IMR-90 (cell line): ENCODE measurements at regions not wholly inside any gene's neighbourhood (a gene's known extent, or its start where the extent isn't known, plus 50 kb on each side); places are given as distances from the start of the nearest gene placed in this dataset.

Experiments used
- ATAC-seq: fragments of 200-7000 bp; cut with Tn5 transposase; 2 replicates; pipeline ENCODE4 v1.9.1; 2020; ENCODE audit warnings: low read depth, mild to moderate bottlenecking, moderate library complexity
- BruUV-seq: library from RNA; stranded (reverse); fragments of 400-500 nt; replicated peaks from 2 replicates; lab custom pipeline; 2021; lab: Mats Ljungman, UMichigan
- CTCF ChIA-PET: fragments of 300-600 bp; formaldehyde crosslinking; extraction: SDS; loops from one replicate; lab custom pipeline; 2021; ENCODE audit warnings: antibody characterized with exemption; lab: Yijun Ruan, JAX
- POLR2A ChIA-PET: fragments of 300-600 bp; sonication (Branson Sonifier 250); formaldehyde crosslinking; loops from one replicate; lab custom pipeline; 2022; ENCODE audit warnings: antibody characterized with exemption; ENCODE audit not compliant: unreplicated experiment; lab: Charles Lee
- DNase-seq: peaks from one replicate; pipeline ENCODE4 v3.0.0; 2013
- H2AFZ ChIP-seq: replicated peaks from 2 replicates; pipeline ENCODE3; 2013; ENCODE audit warnings: low read length, mild to moderate bottlenecking; ENCODE audit not compliant: poor library complexity
- H2AK5ac ChIP-seq: 2 replicates; pipeline ENCODE4 v1.6.1; 2013; ENCODE audit warnings: low read depth, low read length, inconsistent platforms
- H2AK9ac ChIP-seq: replicated peaks from 2 replicates; pipeline ENCODE3; 2013; ENCODE audit warnings: mild to moderate bottlenecking, low read depth, low read length, moderate library complexity; ENCODE audit not compliant: poor library complexity
- H2BK120ac ChIP-seq: 2 replicates; pipeline ENCODE4 v1.6.1; 2013; ENCODE audit warnings: low read depth, low read length, inconsistent platforms
- H2BK15ac ChIP-seq: 3 replicates; pipeline ENCODE4 v1.6.1; 2013; ENCODE audit warnings: low read depth, low read length, inconsistent platforms
- H2BK20ac ChIP-seq: 2 replicates; pipeline ENCODE4 v1.6.1; 2013; ENCODE audit warnings: low read depth, mild to moderate bottlenecking, inconsistent platforms, low read length, moderate library complexity
- H2BK5ac ChIP-seq: 2 replicates; pipeline ENCODE4 v1.6.1; 2013; ENCODE audit warnings: mild to moderate bottlenecking, low read depth, low read length, inconsistent platforms; ENCODE audit not compliant: poor library complexity, severe bottlenecking
- H3K14ac ChIP-seq: replicated peaks from 2 replicates; pipeline ENCODE4 v1.6.1; 2013; ENCODE audit warnings: low read depth, low read length, inconsistent platforms
- H3K18ac ChIP-seq: 2 replicates; pipeline ENCODE4 v1.6.1; 2013; ENCODE audit warnings: low read depth, low read length, control low read depth
- H3K23ac ChIP-seq: 2 replicates; pipeline ENCODE4 v1.6.1; 2013; ENCODE audit warnings: low read depth, low read length, inconsistent platforms
- H3K27ac ChIP-seq: 2 replicates; pipeline ENCODE4 v1.5.1; 2013; ENCODE audit warnings: mild to moderate bottlenecking, control low read depth, low read length; ENCODE audit not compliant: insufficient read depth
- H3K27me3 ChIP-seq: 2 replicates; pipeline ENCODE4 v1.6.1; 2013; ENCODE audit warnings: low read length; ENCODE audit not compliant: control insufficient read depth, insufficient read depth
- H3K36me3 ChIP-seq: 2 replicates; pipeline ENCODE4 v1.6.1; 2013; ENCODE audit warnings: low read length, mixed read lengths; ENCODE audit not compliant: control insufficient read depth, insufficient read depth
- H3K4ac ChIP-seq: 2 replicates; pipeline ENCODE4 v1.6.1; 2013; ENCODE audit warnings: low read depth, low read length, inconsistent platforms
- H3K4me1 ChIP-seq: 2 replicates; pipeline ENCODE4 v1.6.1; 2013; ENCODE audit warnings: low read length, mixed read lengths; ENCODE audit not compliant: control insufficient read depth, insufficient read depth
- H3K4me2 ChIP-seq: 2 replicates; pipeline ENCODE4 v1.6.1; 2013; ENCODE audit warnings: low read depth, mild to moderate bottlenecking, control low read depth, low read length, moderate library complexity
- H3K4me3 ChIP-seq: 2 replicates; pipeline ENCODE4 v1.5.1; 2013; ENCODE audit warnings: low read depth, mild to moderate bottlenecking, control low read depth, low read length, moderate library complexity; ENCODE audit not compliant: insufficient read depth
- H3K56ac ChIP-seq: 2 replicates; pipeline ENCODE4 v1.6.1; 2013; ENCODE audit warnings: low read length, inconsistent platforms; ENCODE audit not compliant: insufficient read depth; ENCODE audit errors: extremely low read depth
- H3K79me1 ChIP-seq, 2 experiments: 2 replicates each; pipeline ENCODE4 v1.6.1; 2013; ENCODE audit warnings: low read length in 2 of 2, inconsistent platforms in 1 of 2, low read depth in 1 of 2
- H3K9ac ChIP-seq: 2 replicates; pipeline ENCODE4 v1.6.1; 2013; ENCODE audit warnings: low read depth, low read length, control low read depth
- H3K9me1 ChIP-seq: 2 replicates; pipeline ENCODE4 v1.6.1; 2013; ENCODE audit warnings: low read length, inconsistent platforms; ENCODE audit not compliant: insufficient read depth
- H3K9me3 ChIP-seq: 2 replicates; pipeline ENCODE4 v1.6.1; 2013; ENCODE audit warnings: low read length; ENCODE audit not compliant: control insufficient read depth, insufficient read depth
- H4K20me1 ChIP-seq: 2 replicates; pipeline ENCODE4 v1.6.1; 2013; ENCODE audit warnings: low read length, inconsistent platforms; ENCODE audit not compliant: insufficient read depth
- H4K5ac ChIP-seq: 2 replicates; pipeline ENCODE4 v1.6.1; 2013; ENCODE audit warnings: mild to moderate bottlenecking, low read depth, low read length, control low read depth
- H4K8ac ChIP-seq, 2 experiments: 2 replicates each; pipeline ENCODE4 v1.6.1; 2013; ENCODE audit warnings: low read depth in 2 of 2, low read length in 2 of 2, control low read depth in 1 of 2, inconsistent platforms in 1 of 2
- H4K91ac ChIP-seq: 2 replicates; pipeline ENCODE4 v1.6.1; 2013; ENCODE audit warnings: low read depth, low read length, inconsistent platforms; ENCODE audit not compliant: insufficient read depth
- CEBPB ChIP-seq: IDR thresholded peaks from 2 replicates; pipeline ENCODE4 v1.6.1; 2012; ENCODE audit warnings: low read depth, low read length, improper control_type of control experiment
- FOS ChIP-seq: fragments of 150-350 bp; IDR thresholded peaks from 2 replicates; pipeline ENCODE4 v1.6.1; 2016; ENCODE audit warnings: low read depth, low read length
- MXI1 ChIP-seq: IDR thresholded peaks from 2 replicates; pipeline ENCODE4 v1.6.1; 2012; ENCODE audit warnings: low read depth, mild to moderate bottlenecking, low read length, moderate library complexity, borderline replicate concordance
- RCOR1 ChIP-seq: IDR thresholded peaks from 2 replicates; pipeline ENCODE4 v1.6.1; 2012; ENCODE audit warnings: mild to moderate bottlenecking, low read length, improper control_type of control experiment; ENCODE audit not compliant: insufficient replicate concordance
- SMC3 ChIP-seq: fragments of 150-350 bp; IDR thresholded peaks from 2 replicates; pipeline ENCODE4 v1.6.1; 2016; ENCODE audit warnings: low read depth, mild to moderate bottlenecking, antibody characterized with exemption, low read length, moderate library complexity
- WGBS, 2 experiments: methylation state at CpG; one replicate each; pipeline versions ENCODE4 v1.1.5 to v1.1.7; 2013; ENCODE audit warnings: missing lambda C conversion rate in 2 of 2; ENCODE audit not compliant: insufficient read length in 1 of 2; ENCODE audit errors: extremely low coverage in 2 of 2; 5-methylcytosine and 5-hydroxymethylcytosine counted together
- dilution Hi-C: fragments of 300-500 bp; cut with HindIII; formaldehyde crosslinking; loops from one replicate; pipeline ENCODE4 v1.14.3; 2018; ENCODE audit warnings: low sequenced_read_pairs; ENCODE audit not compliant: unreplicated experiment
- in situ Hi-C: fragments of 300-500 bp; cut with MboI; formaldehyde crosslinking; loops from 3 replicates; pipeline ENCODE4 v1.14.3; 2019; ENCODE audit warnings: low sequenced_read_pairs, inconsistent platforms, mixed read lengths
- intact Hi-C: fragments of 100-400 bp; cut with micrococcal nuclease; formaldehyde crosslinking; loops from 2 replicates; pipeline ENCODE4 v1.10.0; 2022
- TF ChIP-seq, protein P1 (sequence below): fragments of 150-350 bp; IDR thresholded peaks from 2 replicates; pipeline ENCODE4 v1.6.1; 2017; ENCODE audit warnings: mild to moderate bottlenecking, antibody characterized with exemption, low read length, low read depth

DNA sequence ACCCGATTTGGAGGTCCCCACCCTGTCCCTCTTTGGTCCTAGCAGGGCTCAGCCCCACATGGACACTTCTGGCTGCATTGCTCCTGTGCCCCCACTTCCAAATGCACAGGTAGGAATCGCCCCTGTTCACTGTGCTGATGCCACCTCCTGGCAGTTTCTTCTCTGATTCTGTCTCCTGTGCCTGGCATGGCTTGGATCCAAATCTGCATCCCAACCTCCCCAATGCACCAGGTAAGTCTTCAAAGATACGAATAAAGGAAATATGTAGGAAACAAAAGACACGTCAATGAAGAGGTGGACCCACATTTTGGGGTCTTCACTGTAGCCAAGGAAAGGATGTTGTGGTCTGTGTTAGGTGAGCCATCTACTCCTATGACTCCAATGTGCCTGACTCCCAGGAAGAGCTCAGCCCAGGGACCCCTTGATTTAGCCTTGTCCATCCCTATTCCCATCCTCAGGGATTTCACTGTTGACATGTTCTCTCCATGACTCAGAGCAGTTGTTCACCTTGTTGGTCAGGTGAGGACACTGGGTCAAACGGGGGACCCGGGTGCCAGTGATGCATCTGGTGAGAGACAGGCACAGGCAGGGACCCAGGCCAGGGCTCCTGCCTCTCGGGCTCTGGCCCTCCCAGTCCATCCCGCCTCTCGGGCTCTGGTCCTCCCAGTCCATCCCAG is 341.8 kb downstream of the CXCL12 start:
- Histone ChIP-seq H3K4me2 (no peak overlapping the region), H3K36me3 (no peaks in the 10 kb centered on the region), H3K27me3 (peaks cover 3% of the 10 kb centered on the region; the same call in 1 of the 2 replicates), H3K23ac (no peak overlapping the region), H4K8ac (no peak overlapping the region), H3K9me3 (no peaks in the 10 kb centered on the region), H2BK20ac (no peak overlapping the region), H2AK9ac (no peak overlapping the region), H2BK120ac (no peak overlapping the region), H4K20me1 (no peaks in the 10 kb centered on the region), H3K9me1 (0 out of 2 replicates have a peak, but pooled peaks cover 3% of the 10 kb centered on the region), H2BK5ac (no peak overlapping the region), H3K18ac (no peak overlapping the region), H3K27ac (no peak overlapping the region), H3K79me1 (no peaks in the 10 kb centered on the region), H3K4ac (no peak overlapping the region), H3K4me1 (peaks cover 7% of the 10 kb centered on the region), H3K9ac (no peak overlapping the region), H2AFZ (no peak overlapping the region), H2BK15ac (no peak overlapping the region), H3K4me3 (no peak overlapping the region), H4K91ac (no peak overlapping the region), H3K56ac (no peak overlapping the region), H3K14ac (no peak overlapping the region), H2AK5ac (no peak overlapping the region), H4K5ac (no peak overlapping the region)
- intact Hi-C loops (no loop called here), in situ Hi-C loops (no loop called here), dilution Hi-C loops (no loop called here)
- WGBS, 2 experiments: 87% methylated on average over 4 of the region's 9 CpGs; no CpG with 5 or more reads in 1 of the 2 experiments
- DNase-seq: no peak
- TF ChIP-seq, protein P1, sequence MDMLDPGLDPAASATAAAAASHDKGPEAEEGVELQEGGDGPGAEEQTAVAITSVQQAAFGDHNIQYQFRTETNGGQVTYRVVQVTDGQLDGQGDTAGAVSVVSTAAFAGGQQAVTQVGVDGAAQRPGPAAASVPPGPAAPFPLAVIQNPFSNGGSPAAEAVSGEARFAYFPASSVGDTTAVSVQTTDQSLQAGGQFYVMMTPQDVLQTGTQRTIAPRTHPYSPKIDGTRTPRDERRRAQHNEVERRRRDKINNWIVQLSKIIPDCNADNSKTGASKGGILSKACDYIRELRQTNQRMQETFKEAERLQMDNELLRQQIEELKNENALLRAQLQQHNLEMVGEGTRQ: no peak
- TF ChIP-seq CEBPB (no peak), FOS (no peak), MXI1 (no peak), SMC3 (no peak), RCOR1 (no peak)
- POLR2A ChIA-PET: no interaction called here
- CTCF ChIA-PET: no interaction called here
- no TSS peak for BruUV-seq
- ATAC-seq: no peak
